GM21381 (cell line): ENCODE measurements at regions not wholly inside any gene's neighbourhood (a gene's known extent, or its start where the extent isn't known, plus 50 kb on each side); places are given as distances from the start of the nearest gene placed in this dataset.
"Not testable (repeated sequence)": the region's sequence is repeated elsewhere in the genome, so short reads cannot be mapped to it uniquely, and the experiment has no call there.

Experiments
- ATAC-seq: cut with Tn5 transposase; IDR thresholded peaks from one replicate; pipeline ENCODE4 v1.9.1; 2021; ENCODE audit warnings: mild to moderate bottlenecking, moderate library complexity; ENCODE audit not compliant: unreplicated experiment

- ATAC-seq = no peak
Observed at GRCh38 chr5:89695371-89695770, 714.2 kb downstream of the CETN3 start.

GRCh38 chr5:89694026-89694550, 715.5 kb downstream of the CETN3 start:
- ATAC-seq = no peak

GRCh38 chr5:89690331-89690730, 719.2 kb downstream of the CETN3 start:
- no peak for ATAC-seq

- ATAC-seq = no peak
Observed at GRCh38 chr5:89686081-89686765, 723.3 kb downstream of the CETN3 start.

GRCh38 chr5:89676634-89677033, 732.9 kb downstream of the CETN3 start:
- ATAC-seq = no peak

GRCh38 chr5:89673019-89673418, 736.5 kb downstream of the CETN3 start:
- no peak for ATAC-seq

GRCh38 chr5:89668821-89669220, 740.7 kb downstream of the CETN3 start:
- no peak for ATAC-seq

- ATAC-seq = no peak
Observed at GRCh38 chr5:89662499-89662898, 747.1 kb downstream of the CETN3 start.

- no peak for ATAC-seq
Observed at GRCh38 chr5:89638871-89639270, 755.9 kb upstream of the MEF2C start.

GRCh38 chr5:89634176-89634575, 751.2 kb upstream of the MEF2C start:
- not testable (repeated sequence) for ATAC-seq

- not testable (repeated sequence) for ATAC-seq
Observed at GRCh38 chr5:89630064-89630463, 747.1 kb upstream of the MEF2C start.

- no peak for ATAC-seq
Observed at GRCh38 chr5:89628876-89629635, 746.1 kb upstream of the MEF2C start.

- no peak for ATAC-seq
Observed at GRCh38 chr5:89615839-89616518, 733.0 kb upstream of the MEF2C start.

GRCh38 chr5:89613222-89613956, 730.4 kb upstream of the MEF2C start:
- ATAC-seq = peak; percentile 96

GRCh38 chr5:89606939-89607534, 724.1 kb upstream of the MEF2C start:
- no peak for ATAC-seq

- no peak for ATAC-seq
Observed at GRCh38 chr5:89604342-89604741, 721.4 kb upstream of the MEF2C start.

GRCh38 chr5:89601880-89602279, 718.9 kb upstream of the MEF2C start:
- no peak for ATAC-seq

GRCh38 chr5:89597878-89598277, 714.9 kb upstream of the MEF2C start:
- ATAC-seq = no peak

GRCh38 chr5:89596821-89597220, 713.8 kb upstream of the MEF2C start:
- ATAC-seq = no peak

GRCh38 chr5:89595056-89595455, 712.1 kb upstream of the MEF2C start:
- no peak for ATAC-seq
